ENCODE measurements at regions not wholly inside any gene's neighbourhood (a gene's known extent, or its start where the extent isn't known, plus 50 kb on each side); places are given as distances from the start of the nearest gene placed in this dataset.
"Not testable (repeated sequence)": the region's sequence is repeated elsewhere in the genome, so short reads cannot be mapped to it uniquely, and the experiment has no call there.

GRCh38 chr5:57871496-57871895 lies 388.9 kb upstream of the ACTBL2 start:
- H3K4me1 ChIP-seq: no peaks in the 10 kb centered on the region
- H3K4me3 ChIP-seq (ENCODE audit: low read depth, low read length): no peak overlapping the region
- H3K27me3 ChIP-seq: no peaks in the 10 kb centered on the region
- H3K36me3 ChIP-seq: no peaks in the 10 kb centered on the region
- TF ChIP-seq CTCF (IDR thresholded peaks at IDR 0.05; ENCODE audit: low read depth, low read length): no peak
- DNase-seq: no peak
- H3K9me3 ChIP-seq: no peaks in the 10 kb centered on the region

- H3K4me3 ChIP-seq (ENCODE audit: low read depth, low read length); H3K27me3 ChIP-seq; H3K4me1 ChIP-seq; DNase-seq; H3K36me3 ChIP-seq; H3K9me3 ChIP-seq: not testable (repeated sequence)
Measured at GRCh38 chr5:57870267-57870666, 387.7 kb upstream of the ACTBL2 start.

GRCh38 chr5:57863661-57864060 lies 381.1 kb upstream of the ACTBL2 start:
- Histone ChIP-seq H3K4me3 (ENCODE audit: low read depth, low read length) (no peak overlapping the region), H3K4me1 (no peaks in the 10 kb centered on the region), H3K36me3 (no peaks in the 10 kb centered on the region), H3K27me3 (no peaks in the 10 kb centered on the region), H3K9me3 (no peaks in the 10 kb centered on the region)
- DNase-seq: no peak
- TF ChIP-seq CTCF (IDR thresholded peaks at IDR 0.05; ENCODE audit: low read depth, low read length): no peak

GRCh38 chr5:57862942-57863341 lies 380.3 kb upstream of the ACTBL2 start:
- H3K36me3 ChIP-seq: no peaks in the 10 kb centered on the region
- TF ChIP-seq CTCF (IDR thresholded peaks at IDR 0.05; ENCODE audit: low read depth, low read length): no peak
- H3K4me3 ChIP-seq (ENCODE audit: low read depth, low read length): no peak overlapping the region
- no peaks in the 10 kb centered on the region for H3K27me3 ChIP-seq
- H3K9me3 ChIP-seq: no peaks in the 10 kb centered on the region
- H3K4me1 ChIP-seq: no peaks in the 10 kb centered on the region
- no peak for DNase-seq

GRCh38 chr5:57862471-57862911 lies 379.9 kb upstream of the ACTBL2 start:
- no peaks in the 10 kb centered on the region for H3K9me3 ChIP-seq
- H3K27me3 ChIP-seq: no peaks in the 10 kb centered on the region
- no peak for TF ChIP-seq CTCF (IDR thresholded peaks at IDR 0.05; ENCODE audit: low read depth, low read length)
- no peak overlapping the region for H3K4me3 ChIP-seq (ENCODE audit: low read depth, low read length)
- DNase-seq: no peak
- H3K36me3 ChIP-seq: no peaks in the 10 kb centered on the region
- H3K4me1 ChIP-seq: no peaks in the 10 kb centered on the region

GRCh38 chr5:57859626-57860025 lies 377.0 kb upstream of the ACTBL2 start:
- TF ChIP-seq CTCF (IDR thresholded peaks at IDR 0.05; ENCODE audit: low read depth, low read length): no peak

GRCh38 chr5:57858905-57859304 lies 376.3 kb upstream of the ACTBL2 start:
- H3K4me1 ChIP-seq: no peaks in the 10 kb centered on the region
- no peak for DNase-seq
- H3K4me3 ChIP-seq (ENCODE audit: low read depth, low read length): no peak overlapping the region
- H3K36me3 ChIP-seq: no peaks in the 10 kb centered on the region
- H3K9me3 ChIP-seq: no peaks in the 10 kb centered on the region
- H3K27me3 ChIP-seq: no peaks in the 10 kb centered on the region
- no peak for TF ChIP-seq CTCF (IDR thresholded peaks at IDR 0.05; ENCODE audit: low read depth, low read length)

More at GRCh38 chr5:57859626-57860025, 377.0 kb upstream of the ACTBL2 start:
- no peaks in the 10 kb centered on the region for H3K27me3 ChIP-seq
- no peak for DNase-seq
- no peak overlapping the region for H3K4me3 ChIP-seq (ENCODE audit: low read depth, low read length)
- H3K4me1 ChIP-seq: no peaks in the 10 kb centered on the region
- no peaks in the 10 kb centered on the region for H3K9me3 ChIP-seq
- no peaks in the 10 kb centered on the region for H3K36me3 ChIP-seq
